ENCODE measurements at regions not wholly inside any gene's neighbourhood (a gene's known extent, or its start where the extent isn't known, plus 50 kb on each side); places are given as distances from the start of the nearest gene placed in this dataset.

GRCh38 chr18:67007085-67007484 is 403.2 kb upstream of the CDH19 start:
- TF ChIP-seq CTCF (IDR thresholded peaks at IDR 0.05; ENCODE audit: low read depth, low read length, missing control alignments): no peak
- DNase-seq (ENCODE audit: low read depth): no peak
- no peak overlapping the region for H3K4me3 ChIP-seq (ENCODE audit: low read depth, low read length)

- TF ChIP-seq CTCF (IDR thresholded peaks at IDR 0.05; ENCODE audit: low read depth, low read length, missing control alignments): no peak
These were observed 397.2 kb upstream of the CDH19 start for GRCh38 chr18:67001052-67001451.

GRCh38 chr18:66999003-66999402 is 395.1 kb upstream of the CDH19 start:
- DNase-seq (ENCODE audit: low read depth): no peak
- TF ChIP-seq CTCF (IDR thresholded peaks at IDR 0.05; ENCODE audit: low read depth, low read length, missing control alignments): no peak
- H3K4me3 ChIP-seq (ENCODE audit: low read depth, low read length): no peak overlapping the region

More at GRCh38 chr18:67001052-67001451, 397.2 kb upstream of the CDH19 start:
- no peak overlapping the region for H3K4me3 ChIP-seq (ENCODE audit: low read depth, low read length)
- no peak for DNase-seq (ENCODE audit: low read depth)

- no peak for DNase-seq (ENCODE audit: low read depth)
- TF ChIP-seq CTCF (IDR thresholded peaks at IDR 0.05; ENCODE audit: low read depth, low read length, missing control alignments): no peak
- H3K4me3 ChIP-seq (ENCODE audit: low read depth, low read length): no peak overlapping the region
These were observed 391.4 kb upstream of the CDH19 start for GRCh38 chr18:66995270-66995669.

GRCh38 chr18:66994790-66995189 is 390.9 kb upstream of the CDH19 start:
- TF ChIP-seq CTCF (IDR thresholded peaks at IDR 0.05; ENCODE audit: low read depth, low read length, missing control alignments): no peak
- DNase-seq (ENCODE audit: low read depth): no peak
- no peak overlapping the region for H3K4me3 ChIP-seq (ENCODE audit: low read depth, low read length)

GRCh38 chr18:66993492-66993891 is 389.6 kb upstream of the CDH19 start:
- no peak for TF ChIP-seq CTCF (IDR thresholded peaks at IDR 0.05; ENCODE audit: low read depth, low read length, missing control alignments)
- DNase-seq (ENCODE audit: low read depth): no peak
- H3K4me3 ChIP-seq (ENCODE audit: low read depth, low read length): no peak overlapping the region

GRCh38 chr18:66990909-66991308 is 387.0 kb upstream of the CDH19 start:
- no peak overlapping the region for H3K4me3 ChIP-seq (ENCODE audit: low read depth, low read length)
- no peak for DNase-seq (ENCODE audit: low read depth)
- no peak for TF ChIP-seq CTCF (IDR thresholded peaks at IDR 0.05; ENCODE audit: low read depth, low read length, missing control alignments)

Measured in GM12864 (cell line).